Panc1 (cell line): ENCODE measurements at regions not wholly inside any gene's neighbourhood (a gene's known extent, or its start where the extent isn't known, plus 50 kb on each side); places are given as distances from the start of the nearest gene placed in this dataset.

ENCODE experiments used
- POLR2AphosphoS5 ChIP-seq: IDR thresholded peaks from 2 replicates; pipeline ENCODE4 v1.6.1; 2012; ENCODE audit warnings: mild to moderate bottlenecking, low read depth, low read length, moderate library complexity
- TF ChIP-seq, protein P1 (sequence below): fragments of 450-650 bp; IDR thresholded peaks from 2 replicates; pipeline ENCODE4 v1.5.1; 2017; ENCODE audit warnings: mild to moderate bottlenecking
- TF ChIP-seq, protein P2 (sequence below), 2 experiments: IDR thresholded peaks; 2 replicates each; pipeline ENCODE4 v1.6.1; 2011 to 2012; ENCODE audit warnings: low read depth in 2 of 2, control low read depth in 1 of 2, low read length in 1 of 2, mild to moderate bottlenecking in 1 of 2, moderate library complexity in 1 of 2; ENCODE audit not compliant: insufficient read depth in 1 of 2

DNA sequence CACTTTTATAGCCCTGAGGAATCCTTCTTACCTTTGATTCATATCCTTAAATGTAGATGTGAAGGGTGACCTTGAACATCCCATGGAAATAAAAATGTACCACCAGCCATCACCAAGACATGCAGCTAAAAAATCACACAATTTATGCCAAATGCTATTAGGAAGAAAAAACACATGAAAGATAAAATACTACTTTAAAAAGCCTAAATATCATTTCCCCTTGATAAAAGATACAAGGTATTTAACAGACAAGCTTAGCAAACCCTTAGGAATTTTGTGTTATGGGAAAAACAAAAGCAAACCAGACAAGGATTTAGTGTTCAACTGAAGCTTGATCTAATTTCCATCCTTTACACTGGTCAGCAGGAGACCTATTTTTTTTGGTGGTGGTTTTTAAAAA is 255.0 kb downstream of the ICOS start:
- no peak for TF ChIP-seq POLR2AphosphoS5
- TF ChIP-seq, protein P1, sequence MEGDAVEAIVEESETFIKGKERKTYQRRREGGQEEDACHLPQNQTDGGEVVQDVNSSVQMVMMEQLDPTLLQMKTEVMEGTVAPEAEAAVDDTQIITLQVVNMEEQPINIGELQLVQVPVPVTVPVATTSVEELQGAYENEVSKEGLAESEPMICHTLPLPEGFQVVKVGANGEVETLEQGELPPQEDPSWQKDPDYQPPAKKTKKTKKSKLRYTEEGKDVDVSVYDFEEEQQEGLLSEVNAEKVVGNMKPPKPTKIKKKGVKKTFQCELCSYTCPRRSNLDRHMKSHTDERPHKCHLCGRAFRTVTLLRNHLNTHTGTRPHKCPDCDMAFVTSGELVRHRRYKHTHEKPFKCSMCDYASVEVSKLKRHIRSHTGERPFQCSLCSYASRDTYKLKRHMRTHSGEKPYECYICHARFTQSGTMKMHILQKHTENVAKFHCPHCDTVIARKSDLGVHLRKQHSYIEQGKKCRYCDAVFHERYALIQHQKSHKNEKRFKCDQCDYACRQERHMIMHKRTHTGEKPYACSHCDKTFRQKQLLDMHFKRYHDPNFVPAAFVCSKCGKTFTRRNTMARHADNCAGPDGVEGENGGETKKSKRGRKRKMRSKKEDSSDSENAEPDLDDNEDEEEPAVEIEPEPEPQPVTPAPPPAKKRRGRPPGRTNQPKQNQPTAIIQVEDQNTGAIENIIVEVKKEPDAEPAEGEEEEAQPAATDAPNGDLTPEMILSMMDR, result no peak
- TF ChIP-seq, protein P2, sequence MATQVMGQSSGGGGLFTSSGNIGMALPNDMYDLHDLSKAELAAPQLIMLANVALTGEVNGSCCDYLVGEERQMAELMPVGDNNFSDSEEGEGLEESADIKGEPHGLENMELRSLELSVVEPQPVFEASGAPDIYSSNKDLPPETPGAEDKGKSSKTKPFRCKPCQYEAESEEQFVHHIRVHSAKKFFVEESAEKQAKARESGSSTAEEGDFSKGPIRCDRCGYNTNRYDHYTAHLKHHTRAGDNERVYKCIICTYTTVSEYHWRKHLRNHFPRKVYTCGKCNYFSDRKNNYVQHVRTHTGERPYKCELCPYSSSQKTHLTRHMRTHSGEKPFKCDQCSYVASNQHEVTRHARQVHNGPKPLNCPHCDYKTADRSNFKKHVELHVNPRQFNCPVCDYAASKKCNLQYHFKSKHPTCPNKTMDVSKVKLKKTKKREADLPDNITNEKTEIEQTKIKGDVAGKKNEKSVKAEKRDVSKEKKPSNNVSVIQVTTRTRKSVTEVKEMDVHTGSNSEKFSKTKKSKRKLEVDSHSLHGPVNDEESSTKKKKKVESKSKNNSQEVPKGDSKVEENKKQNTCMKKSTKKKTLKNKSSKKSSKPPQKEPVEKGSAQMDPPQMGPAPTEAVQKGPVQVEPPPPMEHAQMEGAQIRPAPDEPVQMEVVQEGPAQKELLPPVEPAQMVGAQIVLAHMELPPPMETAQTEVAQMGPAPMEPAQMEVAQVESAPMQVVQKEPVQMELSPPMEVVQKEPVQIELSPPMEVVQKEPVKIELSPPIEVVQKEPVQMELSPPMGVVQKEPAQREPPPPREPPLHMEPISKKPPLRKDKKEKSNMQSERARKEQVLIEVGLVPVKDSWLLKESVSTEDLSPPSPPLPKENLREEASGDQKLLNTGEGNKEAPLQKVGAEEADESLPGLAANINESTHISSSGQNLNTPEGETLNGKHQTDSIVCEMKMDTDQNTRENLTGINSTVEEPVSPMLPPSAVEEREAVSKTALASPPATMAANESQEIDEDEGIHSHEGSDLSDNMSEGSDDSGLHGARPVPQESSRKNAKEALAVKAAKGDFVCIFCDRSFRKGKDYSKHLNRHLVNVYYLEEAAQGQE (IDR thresholded peaks at IDR 0.05; ENCODE audit: insufficient read depth in 1 of 2, low read depth in 2 of 2, low read length in 1 of 2), result no peak
